ENCODE measurements at regions not wholly inside any gene's neighbourhood (a gene's known extent, or its start where the extent isn't known, plus 50 kb on each side); places are given as distances from the start of the nearest gene placed in this dataset.

DNA sequence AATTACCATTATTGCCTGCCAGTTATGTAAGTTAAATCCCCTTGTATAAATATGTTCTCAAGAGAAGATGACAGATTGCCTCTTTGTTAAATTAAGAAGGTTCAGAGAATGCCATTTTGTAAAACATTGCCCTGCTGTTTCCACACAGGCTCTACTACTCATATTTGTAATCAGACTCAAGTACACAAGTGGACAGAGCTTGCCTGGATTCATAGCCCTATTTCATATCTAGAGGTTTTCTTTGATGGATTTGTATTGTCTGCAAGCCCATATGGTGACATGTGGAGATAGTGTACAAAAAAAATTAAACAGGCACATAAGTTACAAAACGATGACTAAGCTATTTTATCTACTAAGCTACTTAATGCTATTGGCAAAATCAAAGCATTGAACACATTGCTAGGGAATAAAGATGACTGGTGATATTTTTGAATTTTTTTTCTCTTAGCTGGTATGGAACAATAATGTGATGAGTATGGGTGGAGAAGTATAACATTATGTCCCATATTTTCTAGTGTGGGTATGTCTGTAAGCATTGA, 1286.6 kb upstream of the ALCAM start:
- TF ChIP-seq, protein P1, sequence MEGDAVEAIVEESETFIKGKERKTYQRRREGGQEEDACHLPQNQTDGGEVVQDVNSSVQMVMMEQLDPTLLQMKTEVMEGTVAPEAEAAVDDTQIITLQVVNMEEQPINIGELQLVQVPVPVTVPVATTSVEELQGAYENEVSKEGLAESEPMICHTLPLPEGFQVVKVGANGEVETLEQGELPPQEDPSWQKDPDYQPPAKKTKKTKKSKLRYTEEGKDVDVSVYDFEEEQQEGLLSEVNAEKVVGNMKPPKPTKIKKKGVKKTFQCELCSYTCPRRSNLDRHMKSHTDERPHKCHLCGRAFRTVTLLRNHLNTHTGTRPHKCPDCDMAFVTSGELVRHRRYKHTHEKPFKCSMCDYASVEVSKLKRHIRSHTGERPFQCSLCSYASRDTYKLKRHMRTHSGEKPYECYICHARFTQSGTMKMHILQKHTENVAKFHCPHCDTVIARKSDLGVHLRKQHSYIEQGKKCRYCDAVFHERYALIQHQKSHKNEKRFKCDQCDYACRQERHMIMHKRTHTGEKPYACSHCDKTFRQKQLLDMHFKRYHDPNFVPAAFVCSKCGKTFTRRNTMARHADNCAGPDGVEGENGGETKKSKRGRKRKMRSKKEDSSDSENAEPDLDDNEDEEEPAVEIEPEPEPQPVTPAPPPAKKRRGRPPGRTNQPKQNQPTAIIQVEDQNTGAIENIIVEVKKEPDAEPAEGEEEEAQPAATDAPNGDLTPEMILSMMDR (IDR thresholded peaks at IDR 0.05) = no peak
- no peak for TF ChIP-seq POLR2A (IDR thresholded peaks at IDR 0.05)

Data from sigmoid colon (tissue), 3 donors.